ENCODE measurements at regions not wholly inside any gene's neighbourhood (a gene's known extent, or its start where the extent isn't known, plus 50 kb on each side); places are given as distances from the start of the nearest gene placed in this dataset.
A peak's percentile ranks its signal among the peaks of the same experiment; 100 is the strongest.

DNA sequence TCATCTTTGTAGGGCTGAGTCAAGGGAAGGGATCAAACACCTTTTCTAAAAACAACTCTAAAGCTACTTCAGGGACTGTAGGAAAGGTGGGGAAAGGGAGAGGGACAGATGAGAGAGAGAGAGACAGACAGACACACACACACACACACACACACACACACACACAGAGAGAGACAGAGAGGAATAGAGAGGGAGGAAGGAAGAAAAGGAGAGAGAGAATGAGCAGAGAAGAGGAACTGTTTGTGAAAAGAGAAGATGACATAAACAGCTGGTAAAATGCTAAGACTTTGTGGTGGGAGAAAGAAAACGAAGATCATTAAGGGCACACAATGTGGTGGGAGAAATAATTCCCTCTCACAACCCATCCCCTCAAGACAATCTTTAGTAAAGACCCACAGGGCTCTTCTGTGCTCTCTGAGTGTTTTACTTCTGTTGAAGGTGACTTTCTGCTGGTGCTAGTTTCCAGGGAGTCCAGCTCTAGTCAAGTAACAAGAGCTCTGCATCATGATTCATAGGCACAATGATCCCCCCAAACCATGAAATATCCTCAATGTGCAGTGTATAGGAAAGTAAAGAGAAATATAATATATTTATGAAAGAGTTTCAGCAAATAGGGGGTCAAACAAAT is 77.2 kb upstream of the STK17B start:
- no peak for DNase-seq (ENCODE audit: low read depth)

GRCh38 chr2:196249171-196249570 is 77.8 kb upstream of the STK17B start:
- no peak for DNase-seq (ENCODE audit: low read depth)

GRCh38 chr2:196249860-196250259 is 78.5 kb upstream of the STK17B start:
- DNase-seq (ENCODE audit: low read depth): peak; percentile 43

DNA sequence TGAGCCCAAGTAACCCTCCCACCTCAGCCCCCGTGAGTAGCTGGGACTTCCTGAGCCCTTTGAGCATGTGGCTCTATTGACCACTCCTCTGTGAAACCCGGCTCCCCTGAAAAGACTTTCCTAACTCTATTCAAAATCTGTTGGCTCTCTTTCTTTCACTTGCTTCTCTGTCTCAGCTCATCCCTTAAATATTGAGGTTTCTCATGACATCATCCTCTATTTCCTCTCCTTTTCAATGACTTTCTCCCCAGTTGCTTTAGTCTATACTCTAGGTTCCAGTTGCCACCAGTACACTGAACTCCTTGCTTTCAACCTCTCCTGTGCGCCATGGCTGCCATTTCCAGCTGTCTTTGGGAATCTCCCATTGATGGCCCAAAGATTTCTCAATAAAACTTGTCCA is 79.8 kb upstream of the STK17B start:
- no peak for DNase-seq (ENCODE audit: low read depth)

DNA sequence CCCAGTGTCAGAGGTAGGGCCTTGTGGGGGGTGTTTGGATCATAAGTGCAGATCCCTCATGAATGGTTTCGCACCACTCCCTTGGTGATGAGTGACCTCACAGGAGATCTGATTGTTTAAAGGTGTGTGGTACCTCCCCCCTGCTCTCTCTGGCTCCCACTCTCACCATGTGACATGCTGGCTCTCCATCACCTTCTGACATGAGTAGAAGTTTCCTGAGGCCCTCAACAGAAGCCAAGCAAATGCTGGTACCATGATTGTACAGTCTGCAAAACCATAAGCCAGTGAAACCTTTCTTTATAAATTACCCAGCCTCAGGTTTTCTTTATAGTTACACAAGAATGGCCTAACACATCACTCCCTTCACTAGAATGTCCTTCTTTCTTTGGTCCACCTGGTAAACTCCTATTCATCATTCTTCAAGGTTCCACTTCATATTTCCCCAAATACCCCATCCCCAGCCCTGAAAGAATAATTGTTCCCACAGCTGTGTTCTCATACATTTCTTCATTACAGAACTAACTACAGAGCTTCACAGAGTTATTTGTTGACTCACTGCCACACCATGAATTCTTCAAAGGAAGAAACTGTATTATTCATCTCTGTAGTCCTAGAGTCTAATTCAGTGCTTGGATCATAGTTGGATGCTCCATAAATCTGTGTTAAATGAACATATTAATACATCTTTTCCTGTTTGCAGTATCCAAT is 81.2 kb upstream of the STK17B start:
- DNase-seq (ENCODE audit: low read depth): no peak

DNA sequence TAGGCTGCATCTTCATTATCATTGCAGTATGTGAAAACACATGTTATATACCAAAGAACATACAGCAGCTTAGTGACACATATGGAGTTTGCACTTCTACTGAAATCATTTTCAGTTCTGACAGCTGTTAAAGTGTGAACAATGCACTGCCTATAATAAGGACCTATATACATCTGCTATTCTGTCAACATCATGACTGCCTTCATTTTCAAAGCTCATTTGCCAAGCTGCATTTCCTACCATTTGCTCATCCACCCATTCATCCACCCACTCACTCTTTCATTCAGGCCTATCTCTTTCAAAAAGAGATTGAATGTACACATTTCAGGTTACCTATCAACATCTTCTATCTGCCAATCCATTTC is 81.7 kb upstream of the STK17B start:
- DNase-seq (ENCODE audit: low read depth): no peak

DNA sequence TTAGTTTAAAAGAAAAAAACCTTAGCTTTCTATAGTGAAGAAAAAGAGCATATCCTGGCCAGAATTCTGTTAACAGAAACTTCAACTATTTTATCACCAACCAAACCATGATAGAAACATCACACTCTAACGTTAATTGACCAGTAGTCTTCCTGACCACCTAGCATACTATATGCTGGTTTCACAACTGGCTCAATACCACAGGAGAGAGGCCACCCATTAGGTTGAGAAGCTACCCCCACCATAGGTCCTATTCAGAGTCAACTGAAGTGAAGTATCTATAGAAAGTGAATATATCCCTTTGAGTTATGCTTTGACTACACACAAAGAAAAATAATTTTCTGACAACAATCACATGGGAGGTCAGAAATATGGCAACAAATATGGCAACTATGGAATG is 85.2 kb upstream of the STK17B start:
- no peak for DNase-seq (ENCODE audit: low read depth)

GRCh38 chr2:196257086-196257485 is 85.7 kb upstream of the STK17B start:
- DNase-seq (ENCODE audit: low read depth): no peak

GRCh38 chr2:196258407-196258806 is 87.0 kb upstream of the STK17B start:
- DNase-seq (ENCODE audit: low read depth): no peak

GRCh38 chr2:196259507-196260481 is 88.4 kb upstream of the STK17B start:
- DNase-seq (ENCODE audit: low read depth): peak; percentile 94

DNA sequence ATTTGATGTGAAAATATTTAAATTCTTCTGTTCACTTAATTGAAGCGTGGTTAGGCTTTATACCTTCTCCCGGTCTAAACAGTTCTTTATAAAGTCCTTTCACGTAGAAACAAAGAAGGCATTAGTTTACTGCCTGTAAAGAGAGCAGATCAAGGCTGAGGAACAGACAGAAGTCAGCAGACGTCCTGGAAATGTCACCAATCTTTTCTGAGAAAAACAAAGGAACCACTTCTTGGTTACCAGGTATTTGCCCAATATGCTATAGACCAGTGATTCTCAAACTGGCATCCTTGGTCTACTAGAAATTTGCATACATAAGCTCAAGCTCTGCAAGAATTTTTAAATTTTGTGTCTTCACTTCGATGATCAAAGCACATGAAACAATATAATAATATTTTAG is 89.2 kb upstream of the STK17B start:
- no peak for DNase-seq (ENCODE audit: low read depth)

GRCh38 chr2:196262606-196263005 is 91.2 kb upstream of the STK17B start:
- DNase-seq (ENCODE audit: low read depth): no peak

DNA sequence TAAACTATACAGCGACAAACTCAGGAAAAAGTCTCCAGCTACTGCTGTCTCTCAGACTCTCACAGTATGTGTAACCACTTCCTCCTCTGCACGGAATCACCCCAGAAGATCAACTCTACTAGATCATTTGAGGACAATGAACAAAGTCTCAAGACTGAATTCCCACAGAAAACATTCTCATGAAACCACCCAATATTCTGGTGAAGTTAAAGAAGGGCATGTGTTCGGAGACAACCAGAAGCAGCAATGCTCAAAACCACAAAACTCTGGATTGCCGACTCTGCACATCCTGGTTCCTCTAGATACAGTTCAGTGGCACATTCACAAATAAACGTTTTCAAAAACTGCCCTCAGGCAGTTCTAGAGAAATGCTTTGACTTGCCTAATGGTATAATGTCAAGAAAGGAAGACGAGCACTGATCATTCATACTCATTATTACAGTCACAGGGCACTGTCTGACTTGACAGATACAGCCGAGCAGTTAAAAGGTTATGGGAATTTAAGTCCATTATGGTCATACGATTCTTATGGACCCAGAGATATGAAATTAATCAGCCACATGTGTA is 91.9 kb upstream of the STK17B start:
- DNase-seq (ENCODE audit: low read depth): peak; percentile 72

GRCh38 chr2:196266351-196266750 is 95.0 kb upstream of the STK17B start:
- no peak for DNase-seq (ENCODE audit: low read depth)

DNA sequence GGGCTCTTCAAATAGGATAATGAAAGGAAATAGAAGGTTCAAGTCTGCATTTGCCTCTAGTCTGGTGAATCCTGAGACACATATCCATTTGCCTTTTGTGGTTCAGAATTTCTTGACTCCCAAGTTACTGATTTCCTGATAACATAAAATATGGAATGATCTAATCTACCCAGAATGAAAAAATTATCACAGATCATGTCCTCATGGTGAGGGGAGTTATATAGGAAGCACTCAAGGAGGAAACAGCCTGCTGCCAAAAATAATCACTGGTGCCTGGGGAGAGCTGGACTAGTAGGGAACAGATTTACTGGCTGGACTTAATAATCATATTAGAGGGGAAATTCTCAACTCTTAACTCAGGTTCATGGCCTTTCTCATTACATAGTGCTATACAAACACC is 95.5 kb upstream of the STK17B start:
- no peak for DNase-seq (ENCODE audit: low read depth)

- no peak for DNase-seq (ENCODE audit: low read depth)
Observed at GRCh38 chr2:196268025-196268424, 96.6 kb upstream of the STK17B start.

DNA sequence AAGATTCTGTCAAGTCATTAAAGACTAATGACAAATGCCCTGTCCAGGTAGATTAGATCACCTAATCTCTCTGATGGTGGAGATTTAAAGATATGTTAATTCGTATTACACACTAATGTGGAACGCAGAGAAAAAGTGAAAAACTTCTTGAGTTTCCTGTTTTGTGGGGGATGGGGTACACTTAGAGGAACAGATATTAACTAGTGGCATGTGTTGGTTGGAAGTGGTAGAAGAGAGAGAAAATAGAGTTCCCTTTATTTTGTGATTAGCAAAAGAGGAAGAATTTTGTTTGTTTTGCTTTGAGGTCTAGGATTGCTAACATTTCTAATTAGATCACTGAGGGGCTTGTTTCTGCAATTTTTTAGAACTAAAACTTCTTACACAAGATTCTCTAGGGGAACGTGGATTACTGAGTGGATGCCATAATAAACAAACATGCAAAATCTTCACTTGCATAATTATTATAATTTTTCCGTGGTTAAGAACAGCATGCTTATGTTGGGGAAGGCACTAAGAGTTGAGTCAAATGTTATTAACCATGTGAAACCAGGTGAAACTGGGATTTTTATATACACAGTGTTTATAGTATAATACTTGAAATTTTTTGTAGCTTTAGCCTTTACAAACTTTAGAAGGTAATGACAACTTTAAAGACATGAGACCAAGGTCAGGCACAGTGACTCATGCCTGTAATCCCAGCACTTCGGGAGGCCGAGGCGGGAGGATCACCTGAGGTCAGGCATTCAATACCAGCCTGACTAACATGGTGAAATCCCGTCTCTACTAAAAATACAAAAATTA is 97.4 kb upstream of the STK17B start:
- DNase-seq (ENCODE audit: low read depth): no peak

- no peak for DNase-seq (ENCODE audit: low read depth)
Observed at GRCh38 chr2:196271795-196272194, 100.4 kb upstream of the STK17B start.

DNA sequence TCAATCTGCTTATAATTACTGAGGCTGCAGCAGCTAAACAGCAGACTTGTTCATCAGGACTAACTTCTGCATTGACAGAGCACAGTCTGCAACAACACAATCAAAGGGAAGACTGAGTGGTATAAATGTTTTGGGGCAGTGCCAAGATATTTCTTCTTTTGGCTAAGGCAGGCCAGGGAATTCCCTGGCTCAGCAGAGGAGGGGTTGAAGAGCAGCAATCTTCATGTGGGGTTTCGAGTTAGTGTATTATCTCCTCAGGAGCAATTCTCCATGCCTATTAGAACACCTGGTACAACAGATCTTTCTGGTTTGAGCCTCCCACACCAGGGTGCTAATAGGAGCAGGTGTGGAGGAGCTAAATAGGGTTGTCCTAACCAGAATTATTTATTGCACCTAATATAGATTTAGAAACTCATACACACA is 103.0 kb upstream of the STK17B start:
- DNase-seq (ENCODE audit: low read depth): peak; percentile 27

GRCh38 chr2:196275646-196276352 is 104.4 kb upstream of the STK17B start:
- DNase-seq (ENCODE audit: low read depth): peak; percentile 46
